ENCODE measurements at regions not wholly inside any gene's neighbourhood (a gene's known extent, or its start where the extent isn't known, plus 50 kb on each side); places are given as distances from the start of the nearest gene placed in this dataset.

- H3K4me3 ChIP-seq = no peak overlapping the region
- no peaks in the 10 kb centered on the region for H3K27me3 ChIP-seq
- H3K9me3 ChIP-seq = no peaks in the 10 kb centered on the region
- no peak overlapping the region for H3K9ac ChIP-seq (ENCODE audit: low read depth in 2 of 2, low read length in 2 of 2)
- intact Hi-C loops (cut with DNase I) = no loop called here
- no peak for DNase-seq
- H3K36me3 ChIP-seq = no peaks in the 10 kb centered on the region
- H3K4me1 ChIP-seq = no peaks in the 10 kb centered on the region
- no peak for TF ChIP-seq CTCF (IDR thresholded peaks at IDR 0.05)
- H3K27ac ChIP-seq = no peak overlapping the region
Measured at GRCh38 chr9:91119142-91119541, 242.6 kb downstream of the AUH start.

- Histone ChIP-seq H3K27me3 (no peaks in the 10 kb centered on the region), H3K9me3 (no peaks in the 10 kb centered on the region), H3K4me1 (no peaks in the 10 kb centered on the region), H3K27ac (no peak overlapping the region), H3K4me3 (no peak overlapping the region), H3K36me3 (no peaks in the 10 kb centered on the region), H3K9ac (ENCODE audit: low read depth in 2 of 2, low read length in 2 of 2) (no peak overlapping the region)
- intact Hi-C loops (cut with DNase I) = no loop called here
- TF ChIP-seq CTCF (IDR thresholded peaks at IDR 0.05) = no peak
- DNase-seq = no peak
Measured at GRCh38 chr9:91119679-91120078, 242.0 kb downstream of the AUH start.

- Histone ChIP-seq H3K9me3 (no peaks in the 10 kb centered on the region), H3K36me3 (no peaks in the 10 kb centered on the region), H3K9ac (ENCODE audit: low read depth in 2 of 2, low read length in 2 of 2) (no peak overlapping the region), H3K4me3 (no peak overlapping the region), H3K4me1 (no peaks in the 10 kb centered on the region), H3K27me3 (no peaks in the 10 kb centered on the region), H3K27ac (no peak overlapping the region)
- intact Hi-C loops (cut with DNase I) = no loop called here
- no peak for TF ChIP-seq CTCF (IDR thresholded peaks at IDR 0.05)
- DNase-seq = no peak
Measured at GRCh38 chr9:91120200-91120599, 241.5 kb downstream of the AUH start.

GRCh38 chr9:91122755-91123154 is 239.0 kb downstream of the AUH start:
- intact Hi-C loops (cut with DNase I) = no loop called here
- Histone ChIP-seq H3K9ac (ENCODE audit: low read depth in 2 of 2, low read length in 2 of 2) (no peak overlapping the region), H3K36me3 (no peaks in the 10 kb centered on the region), H3K4me3 (no peak overlapping the region), H3K27ac (no peak overlapping the region), H3K27me3 (no peaks in the 10 kb centered on the region), H3K4me1 (no peaks in the 10 kb centered on the region), H3K9me3 (no peaks in the 10 kb centered on the region)
- TF ChIP-seq CTCF (IDR thresholded peaks at IDR 0.05) = no peak
- no peak for DNase-seq

- Histone ChIP-seq H3K9me3 (no peaks in the 10 kb centered on the region), H3K27me3 (no peaks in the 10 kb centered on the region), H3K27ac (no peak overlapping the region), H3K9ac (ENCODE audit: low read depth in 2 of 2, low read length in 2 of 2) (no peak overlapping the region), H3K4me3 (no peak overlapping the region), H3K36me3 (no peaks in the 10 kb centered on the region), H3K4me1 (no peaks in the 10 kb centered on the region)
- intact Hi-C loops (cut with DNase I) = no loop called here
- no peak for DNase-seq
- TF ChIP-seq CTCF (IDR thresholded peaks at IDR 0.05) = no peak
Measured at GRCh38 chr9:91126761-91127445, 234.8 kb downstream of the AUH start.

Data from colonic mucosa (tissue), 4 donors.